ENCODE measurements at regions not wholly inside any gene's neighbourhood (a gene's known extent, or its start where the extent isn't known, plus 50 kb on each side); places are given as distances from the start of the nearest gene placed in this dataset.

DNA sequence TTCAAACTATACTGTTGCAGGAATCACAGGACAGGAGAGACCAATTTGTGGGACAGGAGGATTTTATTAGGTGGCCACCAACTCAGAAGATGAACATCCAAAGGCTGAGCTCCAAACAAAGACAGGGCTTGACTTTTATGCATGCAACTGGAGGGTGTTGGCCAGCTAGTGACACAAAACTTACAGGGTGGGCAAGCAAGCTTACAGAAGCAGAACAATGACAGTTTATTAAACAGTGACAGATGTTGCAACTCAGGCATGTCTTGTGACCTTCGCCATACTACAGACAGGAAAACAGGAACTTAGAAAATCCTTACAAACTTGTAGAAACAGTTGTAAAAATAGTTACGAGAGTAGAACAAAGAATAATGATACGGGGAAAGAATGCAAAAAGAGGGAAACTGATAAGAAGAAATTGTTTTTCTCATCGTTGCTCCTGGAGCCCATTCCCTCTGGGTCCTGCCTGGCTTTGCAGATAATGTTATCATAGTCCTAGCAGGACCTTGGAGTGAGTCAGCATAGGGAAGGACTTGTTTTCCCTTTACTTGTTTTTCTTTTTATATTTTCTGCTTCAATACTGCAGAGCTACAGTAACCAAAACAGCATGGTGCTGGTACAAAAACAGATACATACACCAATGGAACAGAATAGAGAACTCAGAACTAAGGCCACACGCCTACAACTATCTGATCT, 2083.0 kb upstream of the ACO1 start:
- FAIRE-seq = no peak
- Histone ChIP-seq H2BK20ac (ENCODE audit: low read length) (no peak overlapping the region), H3K36me3 (ENCODE audit: control insufficient read depth in 2 of 4, insufficient read depth in 4 of 4, low read length in 3 of 4) (no peaks in the 10 kb centered on the region), H2BK120ac (replicated peaks; ENCODE audit: low read depth, low read length) (no peak overlapping the region), H2AK5ac (ENCODE audit: low read depth, low read length) (no peak overlapping the region), H4K5ac (ENCODE audit: insufficient read length, low read depth, low read length) (no peak overlapping the region), H3K9me3 (ENCODE audit: insufficient read depth in 2 of 2, low read depth in 1 of 2, low read length in 1 of 2) (peaks cover 0 to 8% of the 10 kb centered on the region in 2 experiments; a peak in 1 of 4 replicates), H3K27me3 (replicated peaks in 1 of 4; ENCODE audit: control insufficient read depth in 3 of 4, extremely low read depth in 1 of 4, insufficient read depth in 3 of 4, low read length in 3 of 4) (no peaks in the 10 kb centered on the region), H2BK15ac (ENCODE audit: low read length) (no peak overlapping the region), H4K8ac (ENCODE audit: extremely low read depth, insufficient read depth, low read length) (no peak overlapping the region), H3K18ac (ENCODE audit: extremely low read depth, low read length) (no peak overlapping the region), H3K79me1 (ENCODE audit: low read depth, low read length) (no peaks in the 10 kb centered on the region), H3K4me2 (ENCODE audit: insufficient read depth in 1 of 2, low read depth in 2 of 2, low read length in 2 of 2) (no peak overlapping the region), H4K20me1 (replicated peaks in 1 of 2; ENCODE audit: control insufficient read depth in 1 of 2, insufficient read depth in 2 of 2, low read length in 2 of 2) (no peaks in the 10 kb centered on the region), H3K9ac (replicated peaks in 1 of 4; ENCODE audit: extremely low read depth in 1 of 4, low read depth in 3 of 4, low read length in 3 of 4) (no peak overlapping the region), H3K56ac (replicated peaks; ENCODE audit: insufficient read length, low read depth, low read length) (no peak overlapping the region), H3K23me2 (ENCODE audit: low read depth, low read length) (no peaks in the 10 kb centered on the region), H3K27ac (ENCODE audit: low read depth, low read length) (no peak overlapping the region), H3K4me3 (ENCODE audit: extremely low read depth in 1 of 4, insufficient read depth in 2 of 4, low read depth in 3 of 4, low read length in 4 of 4) (no peak overlapping the region), H3K23ac (ENCODE audit: insufficient read length) (no peak overlapping the region), H2BK12ac (ENCODE audit: low read depth, low read length) (no peak overlapping the region), H2BK5ac (ENCODE audit: low read depth, low read length) (no peak overlapping the region), H4K91ac (replicated peaks; ENCODE audit: insufficient read length, low read length) (no peak overlapping the region), H3K4ac (replicated peaks; ENCODE audit: insufficient read length, low read depth, low read length) (no peak overlapping the region), H3K4me1 (replicated peaks in 1 of 4; ENCODE audit: control insufficient read depth in 3 of 4, insufficient read depth in 4 of 4, low read length in 3 of 4) (no peaks in the 10 kb centered on the region), H2AFZ (ENCODE audit: low read length) (0 out of 2 replicates have a peak overlapping the region, but pooled peaks have one; percentile 20), H3K14ac (ENCODE audit: insufficient read length) (no peak overlapping the region), H3K79me2 (ENCODE audit: control insufficient read depth in 1 of 2, insufficient read depth in 2 of 2, low read length in 2 of 2) (no peaks in the 10 kb centered on the region)
- WGBS, 2 experiments (ENCODE audit: extremely low coverage in 1 of 2, insufficient coverage in 1 of 2, insufficient read length in 1 of 2, insufficient replicate concordance in 2 of 2, low coverage in 1 of 2, low lambda C conversion rate in 2 of 2, missing lambda C conversion rate in 1 of 2) = 93% methylated on average over 5 of the region's 5 CpGs; no CpG with 5 or more reads in 1 of the 2 experiments
- ChIA-PET CTCF (ENCODE audit: partially characterized antibody) (no interaction called here), POLR2A (ENCODE audit: partially characterized antibody) (no interaction called here)
- no peak for DNase-seq (ENCODE audit: low read depth in 1 of 2, low spot score in 2 of 2)
- TF ChIP-seq SP4 (IDR thresholded peaks at IDR 0.05; ENCODE audit: low read length) (no peak), SP1 (IDR thresholded peaks at IDR 0.05; ENCODE audit: low read depth, low read length) (no peak), KDM5A (IDR thresholded peaks at IDR 0.05; ENCODE audit: low read length) (no peak), POU5F1 (IDR thresholded peaks at IDR 0.05; ENCODE audit: low read depth, low read length) (no peak), HDAC6 (IDR thresholded peaks at IDR 0.05; ENCODE audit: low read depth, low read length) (no peak), KDM1A (IDR thresholded peaks at IDR 0.05; ENCODE audit: borderline replicate concordance, low read length) (no peak), SAP30 (IDR thresholded peaks at IDR 0.05; ENCODE audit: insufficient read depth, insufficient replicate concordance, low read length) (no peak), CHD2 (IDR thresholded peaks at IDR 0.05; ENCODE audit: low read length) (no peak), RBBP5 (IDR thresholded peaks at IDR 0.05; ENCODE audit: borderline replicate concordance, low read depth, low read length) (no peak), TAF1 (IDR thresholded peaks at IDR 0.05; ENCODE audit: low read depth, low read length) (no peak), HDAC2 (IDR thresholded peaks at IDR 0.05; ENCODE audit: borderline replicate concordance in 1 of 2, low read depth in 2 of 2, low read length in 2 of 2) (no peak), NRF1 (IDR thresholded peaks at IDR 0.05; ENCODE audit: low read depth, low read length) (no peak), FOSL1 (IDR thresholded peaks at IDR 0.05; ENCODE audit: insufficient read depth, low read depth, low read length) (no peak)
- TF ChIP-seq, protein P1, sequence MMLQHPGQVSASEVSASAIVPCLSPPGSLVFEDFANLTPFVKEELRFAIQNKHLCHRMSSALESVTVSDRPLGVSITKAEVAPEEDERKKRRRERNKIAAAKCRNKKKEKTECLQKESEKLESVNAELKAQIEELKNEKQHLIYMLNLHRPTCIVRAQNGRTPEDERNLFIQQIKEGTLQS (IDR thresholded peaks at IDR 0.05; ENCODE audit: insufficient read depth, low read depth, low read length) = no peak
